GM19025 (cell line): ENCODE measurements at regions not wholly inside any gene's neighbourhood (a gene's known extent, or its start where the extent isn't known, plus 50 kb on each side); places are given as distances from the start of the nearest gene placed in this dataset.

Experiments used
- ATAC-seq: cut with Tn5 transposase; IDR thresholded peaks from one replicate; pipeline ENCODE4 v1.9.1; 2021; ENCODE audit warnings: mild to moderate bottlenecking, low read depth, moderate library complexity; ENCODE audit not compliant: unreplicated experiment

DNA sequence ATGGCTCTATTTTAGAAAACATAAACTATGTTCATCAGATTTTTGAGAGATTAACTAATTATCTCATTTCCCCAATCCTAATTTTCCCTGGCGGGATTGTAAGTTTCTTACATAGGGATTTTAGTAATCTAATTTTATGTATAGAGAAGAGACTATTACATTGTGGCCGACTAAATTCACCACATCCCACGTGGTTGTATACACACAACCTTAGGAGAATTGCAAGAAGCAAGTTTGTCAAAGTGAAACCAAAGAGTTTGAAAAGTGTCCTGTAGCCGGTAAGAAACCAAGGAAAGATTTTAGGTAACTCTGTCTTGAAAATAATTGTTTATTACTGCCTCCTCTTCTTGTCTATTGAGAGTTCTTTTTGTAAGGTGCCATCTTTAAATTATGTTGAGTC, 550.6 kb downstream of the LTN1 start:
- no peak for ATAC-seq

DNA sequence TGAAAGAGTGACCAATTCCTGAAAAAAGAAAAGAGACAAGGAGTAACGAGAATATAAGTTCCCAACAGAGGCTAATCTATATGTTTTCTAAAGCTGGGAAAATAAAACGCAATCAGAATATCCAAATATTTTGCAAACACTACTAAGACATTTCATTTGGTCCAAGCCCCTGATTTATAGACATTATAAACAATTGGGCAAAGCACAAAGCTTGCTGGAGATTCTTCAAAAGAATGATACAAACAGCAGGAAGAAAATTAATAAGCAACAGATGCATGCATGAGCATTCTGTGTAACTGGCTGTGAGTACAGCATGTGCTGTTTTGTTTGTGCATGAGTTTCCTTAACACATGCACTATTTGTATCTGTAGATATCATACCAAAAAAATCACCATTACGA, 552.9 kb downstream of the LTN1 start:
- no peak for ATAC-seq

DNA sequence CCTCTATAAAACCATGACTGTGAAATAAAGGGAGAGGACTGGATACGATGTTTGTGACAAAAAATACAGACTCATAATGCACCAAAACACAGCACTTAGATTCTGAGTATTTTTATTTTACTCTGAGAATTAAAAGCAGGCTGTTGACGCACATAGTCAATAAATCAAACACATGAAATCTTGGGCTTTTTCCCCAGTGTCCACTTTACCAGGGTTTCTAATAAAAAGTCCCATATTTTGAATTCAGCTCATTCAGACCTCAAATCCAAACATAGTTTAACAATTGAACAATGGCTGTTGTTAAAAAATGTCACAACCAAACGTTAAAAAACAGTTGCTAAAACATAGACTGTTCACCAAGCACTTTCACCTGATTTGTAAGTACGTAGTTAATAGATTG, 553.4 kb downstream of the LTN1 start:
- ATAC-seq, result no peak

DNA sequence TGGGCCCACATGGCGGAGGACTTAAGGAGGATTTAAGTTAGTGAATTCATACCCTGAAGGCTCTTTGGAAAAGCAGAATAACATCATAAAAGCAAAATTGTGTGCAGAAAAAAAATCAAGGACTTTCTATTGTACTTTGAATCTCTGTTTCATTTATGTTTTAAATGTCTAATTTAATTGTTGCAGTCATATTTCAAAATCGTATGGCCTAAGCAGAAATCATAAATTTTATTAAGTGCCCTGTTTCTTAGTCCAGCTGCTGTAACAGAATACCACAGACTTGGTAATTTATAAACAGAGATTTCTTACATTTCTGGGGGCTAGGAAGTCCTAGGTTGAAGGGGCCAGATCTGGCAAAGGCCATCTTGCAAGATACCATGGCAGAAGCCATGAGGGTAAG, 555.6 kb downstream of the LTN1 start:
- ATAC-seq, result no peak

DNA sequence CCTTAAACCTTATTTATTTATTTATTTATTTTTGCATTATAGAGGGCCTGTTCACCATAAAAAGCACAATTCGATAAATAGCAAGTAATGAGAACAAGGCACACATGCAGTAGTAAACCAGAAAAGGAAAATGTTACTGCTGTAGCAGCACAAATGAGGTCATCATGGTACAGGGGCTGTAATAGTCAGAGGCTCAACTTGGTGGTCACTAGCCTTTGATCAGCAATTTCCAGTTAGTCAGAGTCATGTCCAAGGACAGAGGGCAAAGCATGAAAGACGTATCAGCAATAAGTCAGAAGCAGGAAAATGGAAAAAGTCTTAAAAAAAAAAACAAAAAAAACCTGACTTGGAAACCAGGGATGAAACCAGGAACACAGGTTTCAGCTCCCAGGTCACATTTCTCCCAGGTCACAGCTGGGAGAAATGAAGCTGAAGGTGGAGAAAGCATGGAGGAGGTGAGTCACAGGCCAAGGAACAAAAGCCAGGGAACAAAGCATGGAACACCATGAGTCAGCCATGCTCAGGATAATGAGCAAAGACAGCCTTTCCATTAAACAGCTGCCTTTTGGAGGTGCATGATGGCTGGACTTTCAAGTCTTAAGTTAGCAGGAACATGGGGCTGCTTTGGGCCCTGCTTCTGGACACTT, 556.3 kb downstream of the LTN1 start:
- ATAC-seq, result no peak

DNA sequence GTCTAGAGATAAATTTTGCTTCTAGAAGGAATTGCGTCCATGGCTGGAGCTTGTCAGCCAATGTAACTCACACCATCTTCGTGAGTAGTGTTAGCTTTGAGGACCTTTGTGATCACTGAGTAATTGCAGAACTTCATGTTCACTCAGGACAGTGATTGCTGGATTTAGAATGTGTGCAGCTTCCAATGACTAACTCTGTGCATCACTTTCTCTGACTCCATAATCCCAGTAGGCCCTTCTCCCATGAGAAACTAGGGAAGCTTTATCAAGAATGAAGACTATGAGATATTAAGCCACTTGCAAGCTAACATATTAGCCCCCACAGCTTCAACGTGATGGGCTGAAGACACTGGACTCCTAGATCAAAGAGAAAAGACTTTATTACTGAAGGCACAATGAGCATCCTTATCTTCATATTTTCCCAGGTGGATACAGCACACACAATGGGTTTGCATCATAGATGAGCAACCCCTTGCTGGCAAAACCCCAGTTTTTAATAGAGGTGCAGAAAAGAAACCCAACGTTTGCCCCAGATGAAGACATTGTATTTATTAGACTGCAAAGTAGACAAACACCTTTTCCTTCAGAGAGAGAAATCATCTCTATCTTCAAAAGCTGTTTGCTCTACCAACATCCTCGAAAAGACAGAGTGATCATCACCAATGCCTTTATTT, 561.0 kb downstream of the LTN1 start:
- no peak for ATAC-seq

DNA sequence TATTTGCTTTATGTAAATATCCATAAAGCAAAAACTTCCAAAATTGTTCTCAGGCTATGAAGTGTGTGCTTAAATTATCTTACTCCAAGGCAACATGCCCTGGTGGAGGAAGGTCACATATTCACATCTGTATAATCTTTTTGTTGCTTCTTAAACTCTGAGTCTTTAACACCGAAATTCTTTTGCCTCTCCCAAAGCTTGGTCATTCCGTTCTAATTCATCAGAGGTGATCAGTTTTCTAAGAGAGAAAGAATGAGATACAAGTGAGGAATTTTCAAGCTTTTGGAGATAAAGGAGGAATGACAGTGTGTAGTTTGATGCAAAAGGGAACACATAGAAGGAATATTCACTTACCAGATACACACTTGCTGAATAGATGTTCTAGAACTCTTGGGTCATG, 561.7 kb downstream of the LTN1 start:
- no peak for ATAC-seq

DNA sequence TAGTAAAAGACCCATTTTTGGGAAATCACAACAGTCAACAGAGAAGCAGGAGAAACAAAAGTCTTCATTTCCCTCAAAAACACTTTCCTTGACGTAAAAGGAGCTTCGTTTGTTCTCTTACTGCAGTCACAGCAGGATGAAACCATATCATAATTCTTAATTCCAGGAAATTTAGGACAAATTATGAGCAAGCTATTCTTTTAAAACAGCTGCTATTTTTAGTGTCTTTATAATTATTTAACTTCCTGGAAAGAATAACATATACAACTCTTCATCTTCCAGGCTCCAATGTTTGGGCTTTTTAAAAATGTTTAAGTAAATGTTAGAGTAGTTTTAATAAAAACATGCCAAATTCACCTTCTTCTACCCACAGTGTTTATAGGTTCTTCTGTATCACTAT, 563.5 kb downstream of the LTN1 start:
- no peak for ATAC-seq

DNA sequence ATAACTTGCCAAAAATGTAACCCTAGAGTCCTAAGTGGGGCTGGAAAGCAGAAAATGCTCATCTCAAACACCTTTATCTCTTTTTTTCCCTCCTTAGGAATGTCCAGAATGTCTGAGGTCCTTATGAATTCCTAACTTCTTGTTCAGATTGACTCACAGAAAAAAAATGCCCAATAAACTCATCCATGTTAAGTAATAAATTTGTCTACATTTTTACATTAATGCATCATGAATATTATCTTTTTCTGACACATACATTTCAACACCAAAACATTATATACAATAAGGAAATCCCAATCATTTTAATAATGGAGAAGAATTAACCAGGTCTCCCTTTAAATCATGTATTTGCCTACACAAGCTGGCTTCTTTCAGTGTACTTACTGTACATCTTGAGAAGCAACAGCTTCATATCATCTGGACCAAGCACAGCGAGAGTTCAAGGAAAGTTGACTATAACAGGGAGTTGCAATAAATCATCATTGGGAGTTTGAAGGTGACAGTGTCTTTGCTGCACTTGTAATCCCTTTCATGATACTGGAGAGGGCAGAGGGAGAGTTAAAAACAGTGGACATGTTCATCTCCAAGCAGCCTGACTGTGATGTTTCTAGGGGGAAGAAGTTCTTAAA, 565.2 kb downstream of the LTN1 start:
- no peak for ATAC-seq

DNA sequence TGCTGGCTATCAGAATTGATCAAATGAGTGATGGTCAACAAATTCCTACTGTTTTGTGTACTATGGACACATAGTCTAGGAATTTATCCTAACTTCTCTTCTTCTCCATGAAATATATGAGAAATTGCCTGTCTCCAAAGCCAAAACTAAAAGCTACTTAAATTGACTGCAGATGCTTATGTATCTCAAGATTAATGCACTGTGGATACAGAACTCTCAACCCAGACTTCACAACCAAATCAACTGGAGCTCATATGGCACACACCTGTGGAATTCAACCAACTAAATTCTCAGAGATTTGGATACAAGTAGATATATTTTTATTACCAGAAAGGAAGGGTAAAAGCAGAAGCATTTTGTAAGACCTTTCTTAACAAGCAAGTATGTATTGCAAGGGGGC, 566.1 kb downstream of the LTN1 start:
- no peak for ATAC-seq

DNA sequence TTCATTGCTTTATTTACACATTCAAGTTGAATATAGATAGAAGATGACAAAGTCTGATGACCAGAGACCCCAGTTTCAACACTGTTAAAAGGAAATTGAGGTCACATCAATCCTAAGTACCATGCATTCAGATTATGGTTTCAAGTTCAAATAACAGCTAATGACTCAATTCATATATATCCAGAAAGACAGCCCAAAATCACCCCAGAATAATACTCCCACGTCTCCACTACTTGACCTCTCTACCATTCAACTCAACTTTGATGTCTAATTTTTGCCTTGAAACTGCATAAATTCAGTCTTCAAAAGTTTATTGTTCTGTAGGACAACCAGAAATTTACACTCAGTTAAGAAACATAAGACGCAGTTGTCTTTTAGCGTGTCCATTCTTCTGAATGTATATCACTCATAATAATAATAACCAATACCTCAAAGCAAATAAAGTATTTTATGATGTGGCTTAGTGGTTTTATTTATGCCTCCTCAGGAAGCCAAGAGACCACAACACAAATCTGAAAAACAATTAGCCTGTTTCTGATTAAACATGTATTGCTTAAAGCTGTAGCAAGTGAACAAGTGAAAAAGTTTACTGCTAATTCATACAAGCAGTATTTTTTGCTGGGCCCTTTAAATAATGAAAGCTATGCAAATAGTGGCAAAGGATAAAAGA, 569.0 kb downstream of the LTN1 start:
- no peak for ATAC-seq

DNA sequence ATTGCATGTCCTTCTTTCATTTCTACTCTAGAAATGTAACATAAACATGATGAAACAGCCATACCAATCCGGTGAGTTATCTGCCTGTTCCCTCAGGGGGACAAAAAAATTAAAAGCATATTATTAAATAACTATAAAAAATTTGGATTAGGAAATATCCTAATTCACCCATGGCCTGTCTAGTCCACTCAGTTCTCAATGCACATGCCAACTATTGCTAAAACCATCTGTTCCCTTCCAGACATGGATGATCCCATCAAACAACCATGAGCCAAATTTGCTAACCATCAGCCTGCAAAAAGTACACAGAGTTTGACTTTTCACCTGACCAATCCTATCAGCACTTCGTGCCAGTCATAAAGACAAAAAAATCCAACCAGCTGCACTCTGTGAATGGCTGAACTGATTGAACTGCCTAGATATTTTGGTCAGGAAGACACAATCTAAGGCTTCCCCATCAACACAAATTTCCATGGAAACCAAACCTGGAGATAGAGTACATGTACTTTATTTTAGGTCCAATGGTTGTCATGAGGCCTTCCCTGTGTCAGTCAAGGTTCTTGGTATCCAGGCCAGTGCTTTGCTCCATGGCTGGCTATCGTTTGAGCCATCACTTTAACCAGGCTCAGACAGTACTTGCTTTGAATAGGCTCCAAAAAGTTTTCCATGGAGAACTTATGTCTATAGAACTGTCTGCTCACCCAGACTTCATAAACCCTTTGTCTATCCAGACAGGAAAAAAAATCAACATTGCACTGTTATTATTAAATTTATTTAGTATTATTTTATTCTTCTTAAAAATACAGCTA, 570.8 kb downstream of the LTN1 start:
- ATAC-seq, result no peak

DNA sequence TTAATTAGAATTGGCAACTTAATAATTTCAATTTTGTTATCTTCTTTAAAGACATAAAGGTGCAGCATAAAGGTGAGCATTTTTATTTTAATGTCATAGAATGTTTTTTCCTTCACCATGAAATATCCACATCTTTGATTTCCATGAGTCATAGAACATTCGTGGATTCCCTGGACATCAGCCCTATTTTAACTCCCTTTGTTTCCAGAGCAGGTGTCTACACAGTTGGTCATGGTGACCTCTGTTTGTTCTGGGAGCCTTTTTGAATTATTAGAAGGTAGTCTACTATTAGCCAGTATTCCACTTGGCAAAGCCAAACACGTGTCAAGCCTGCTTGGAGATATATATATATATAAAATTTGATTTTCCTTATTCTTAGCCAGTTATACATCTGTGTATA, 572.9 kb downstream of the LTN1 start:
- no peak for ATAC-seq

DNA sequence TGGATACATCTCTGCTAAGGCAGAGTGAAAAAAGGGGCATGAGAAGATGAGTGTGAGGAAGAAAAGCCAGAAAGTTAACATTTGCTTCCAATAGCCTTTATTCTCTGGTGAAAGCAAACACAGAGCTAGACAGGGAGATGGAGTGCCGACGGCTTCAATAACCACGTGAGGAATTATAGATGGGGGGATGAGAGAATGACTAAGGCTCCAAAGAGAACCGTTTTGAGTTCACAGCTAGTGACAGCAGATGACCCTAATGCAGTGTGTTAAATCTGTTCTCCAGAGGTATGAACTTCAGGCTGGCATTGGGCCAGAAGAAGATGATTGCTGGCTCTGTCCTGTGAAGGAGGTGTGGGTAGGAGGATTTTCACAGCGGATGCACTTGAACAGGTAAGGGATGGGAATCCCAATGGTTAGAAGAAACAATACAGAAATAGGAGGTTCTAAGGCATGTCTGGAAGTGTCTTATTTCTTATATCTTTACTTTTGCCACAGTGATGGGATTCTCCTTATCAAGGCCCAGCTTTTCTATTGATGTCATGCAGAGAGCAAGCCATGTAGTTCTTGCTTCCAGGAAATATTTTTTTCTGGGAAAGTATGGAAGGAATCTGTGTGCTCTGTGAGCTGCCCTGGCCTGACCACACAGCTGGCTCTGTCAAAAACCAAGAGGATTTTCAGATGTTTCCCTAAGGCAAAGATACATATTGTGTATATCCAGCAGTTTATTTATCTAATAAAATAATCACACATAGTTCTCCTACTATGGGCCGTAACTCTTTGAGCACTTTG, 573.8 kb downstream of the LTN1 start:
- ATAC-seq, result no peak

DNA sequence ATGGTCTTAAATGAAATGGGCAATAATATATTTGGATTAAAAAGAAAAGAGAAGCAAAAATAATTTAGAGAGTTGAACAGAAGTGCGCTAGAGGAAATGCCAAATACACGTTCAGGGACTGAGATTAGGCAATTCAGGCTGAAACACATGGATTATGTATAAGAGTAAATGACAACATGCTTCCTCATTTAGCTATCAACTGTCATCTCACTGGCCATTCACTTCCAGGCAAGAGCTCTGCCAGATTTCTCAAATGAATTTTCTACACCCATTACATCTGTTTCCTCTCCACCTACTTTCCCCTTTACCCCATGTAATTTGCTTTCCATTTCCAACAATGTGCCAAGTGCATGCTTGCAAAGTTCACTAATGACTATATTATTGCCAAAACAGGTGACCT, 582.4 kb downstream of the LTN1 start:
- ATAC-seq, result no peak

DNA sequence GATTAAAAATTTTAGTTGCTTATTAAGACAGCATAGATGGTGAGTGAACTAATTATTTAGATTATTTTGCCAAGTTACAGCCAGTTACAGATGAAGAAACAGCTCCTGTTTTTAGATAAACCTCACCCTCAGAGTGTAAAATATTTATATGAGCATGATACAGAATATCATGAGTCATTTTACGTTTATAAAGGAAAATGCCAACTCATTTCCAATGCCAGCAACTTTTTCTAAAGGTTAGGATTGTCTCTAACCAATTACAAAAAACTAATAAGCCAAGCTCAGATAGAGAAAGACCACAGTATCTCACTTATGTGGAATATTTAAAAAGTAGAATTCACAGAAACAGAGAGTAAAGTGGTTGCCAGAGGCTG, 590.1 kb downstream of the LTN1 start:
- no peak for ATAC-seq

DNA sequence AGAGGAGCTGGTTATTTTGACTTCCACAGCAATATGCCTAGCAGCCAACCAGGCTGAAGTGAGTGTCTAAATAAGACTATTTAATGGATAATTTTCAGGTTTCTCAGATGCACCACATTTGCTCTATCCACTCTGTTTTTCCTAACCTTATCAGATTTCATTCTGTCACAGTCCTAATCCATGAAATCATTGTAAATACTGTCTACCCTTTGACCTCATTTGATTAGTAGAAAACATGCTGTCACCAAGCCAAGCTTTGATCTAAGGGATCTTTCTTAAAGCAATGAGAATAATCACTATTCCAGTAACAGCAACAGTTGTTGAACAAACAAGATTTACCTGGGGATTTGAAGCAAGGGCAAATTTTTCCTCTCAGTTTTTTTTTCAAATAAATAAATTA, 595.6 kb downstream of the LTN1 start:
- ATAC-seq, result no peak

DNA sequence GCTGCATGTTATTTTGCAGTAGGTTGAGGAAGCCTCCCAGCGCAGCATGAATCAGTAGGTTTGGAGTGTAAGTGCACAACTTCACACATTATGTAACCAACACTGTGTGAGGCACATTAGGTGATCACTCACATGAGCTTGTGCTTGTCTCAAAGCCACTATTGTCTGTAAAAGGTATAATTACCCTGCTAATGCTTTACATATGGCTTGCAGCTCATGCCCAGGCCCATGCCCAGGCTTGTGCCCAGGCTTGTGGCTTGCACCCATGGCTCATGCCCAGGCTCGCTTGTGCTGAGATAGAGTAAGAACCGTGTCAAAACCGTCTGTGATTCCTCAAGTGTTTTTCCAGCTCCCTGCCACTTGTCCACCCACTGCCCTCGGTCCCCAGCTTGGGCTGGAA, 596.3 kb downstream of the LTN1 start:
- ATAC-seq, result no peak

DNA sequence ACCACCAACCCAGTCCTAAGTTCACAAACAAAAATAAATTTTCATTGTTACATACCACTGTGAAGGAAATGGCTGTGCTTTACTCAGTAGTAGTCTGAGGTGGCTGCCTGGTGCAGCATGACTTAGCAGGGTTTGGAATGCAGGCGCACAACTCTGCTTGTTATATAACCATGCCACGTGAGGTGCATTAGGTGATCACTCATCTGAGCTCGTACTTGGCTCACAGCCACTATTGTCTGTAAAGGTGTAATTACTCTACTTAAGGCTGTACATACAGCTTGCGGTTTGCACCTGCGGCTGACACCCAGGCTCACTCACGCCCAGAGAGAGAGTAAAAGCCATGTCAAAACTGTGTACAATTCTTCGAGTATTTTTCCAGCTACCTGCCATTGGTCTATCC, 599.4 kb downstream of the LTN1 start:
- ATAC-seq, result no peak
